Heart left ventricle (tissue), 16 donors: ENCODE measurements at regions not wholly inside any gene's neighbourhood (a gene's known extent, or its start where the extent isn't known, plus 50 kb on each side); places are given as distances from the start of the nearest gene placed in this dataset.

Experiments used
- ATAC-seq, 4 donors: fragments of 200-7000 bp; cut with Tn5 transposase; one replicate each; pipeline ENCODE4 v1.9.1; 2020 to 2022; ENCODE audit warnings: moderate library complexity in 4 of 4, mild to moderate bottlenecking in 3 of 4, moderate number of reproducible peaks in 1 of 4
- DNase-seq, 5 donors: peaks; one replicate each; pipeline ENCODE4 v3.0.0-alpha.2; 2020
- H3K27ac ChIP-seq, 12 donors: fragments of 200-600 bp; sonication (generic) in 4 of 12; one replicate each; pipeline versions ENCODE4 v1.5.0 to v1.8.0; 2016 to 2022; ENCODE audit warnings: mild to moderate bottlenecking in 2 of 12
- H3K27me3 ChIP-seq, 9 donors: fragments of 200-600 bp; sonication (generic) in 2 of 9; one replicate each; pipeline versions ENCODE4 v1.5.1 to v1.8.0; 2016 to 2022; ENCODE audit warnings: mild to moderate bottlenecking in 3 of 9
- H3K36me3 ChIP-seq, 9 donors: fragments of 200-600 bp; sonication (generic) in 2 of 9; one replicate each; pipeline versions ENCODE4 v1.5.0 to v1.8.0; 2018 to 2022; ENCODE audit warnings: mild to moderate bottlenecking in 2 of 9
- H3K4me1 ChIP-seq, 12 donors: fragments of 200-600 bp; sonication (generic) in 4 of 12; one replicate each; pipeline versions ENCODE4 v1.5.0 to v1.8.0; 2016 to 2022; ENCODE audit warnings: mild to moderate bottlenecking in 3 of 12
- H3K4me3 ChIP-seq, 12 donors: fragments of 200-600 bp; sonication (generic) in 4 of 12; one replicate each; pipeline versions ENCODE4 v1.5.0 to v1.8.0; 2017 to 2022; ENCODE audit warnings: mild to moderate bottlenecking in 9 of 12, moderate library complexity in 4 of 12
- H3K9me3 ChIP-seq, 12 donors: fragments of 200-600 bp; sonication (generic) in 4 of 12; one replicate each; pipeline versions ENCODE4 v1.5.0 to v1.8.0; 2016 to 2022; ENCODE audit warnings: mild to moderate bottlenecking in 1 of 12
- CTCF ChIP-seq, 12 donors: fragments of 200-600 bp; sonication (generic) in 4 of 12; IDR thresholded peaks; one replicate each; pipeline versions ENCODE4 v1.5.0 to v1.8.0; 2018 to 2022; ENCODE audit warnings: antibody characterized with exemption in 12 of 12, mild to moderate bottlenecking in 5 of 12
- POLR2A ChIP-seq, 2 donors: fragments of 450-650 bp; IDR thresholded peaks; one replicate each; pipeline ENCODE4 v1.6.1; 2017; ENCODE audit warnings: antibody characterized with exemption in 2 of 2, mild to moderate bottlenecking in 2 of 2, moderate library complexity in 2 of 2
- WGBS, 4 donors: extraction: QIAGEN DNeasy Blood & Tissue Kit in 2 of 4; methylation state at CpG; one replicate each; pipeline versions ENCODE4 v1.1.5 to v1.1.7; 2013 to 2018; 5-methylcytosine and 5-hydroxymethylcytosine counted together
- intact Hi-C, 10 donors: fragments of 100-400 bp; cut with DNase I; formaldehyde crosslinking; loops; one replicate each; pipeline versions ENCODE4 v1.11.1 to v1.14.2; 2022
- donor health status: ischemic (EF 13 %, LVEDD 7.1; RV severe dilation, severe dysfunction).
- donor health status: healthy with polysubstance abuse.
- donor health status: DM: no; HTN: yes; CAD: no.
- donor health status: DM: no; HTN: no; CAD: no.
- donor health status: ischemic (EF 25% LVEDD 6.9; RV normal size, moderate dysfunction).
- donor health status: ischemic (EF 25% LVEDD 5.7; RV mildly dilated, moderate dysfunction).
- donor health status: healthy.
- donor health status: DM: yes; HTN: yes; CAD: no.
- donor health status: ischemic (EF 35%, LVEDD 5.7; RV mildly dilated, moderate dysfunction).
- donor health status: nonischemic (EF 11% LVEDD 7.7; RV severe dilation, severe dysfunction).
- donor health status: DM: yes; HTN: yes; CAD: no.
- donor health status: PGD.
- donor health status: ischemic (EF 29% LVEDD 5.4; RV normal size, mild dysfunction).
- donor health status: nonischemic (EF 23%, LVEDD 6.1; RV moderate dilation, normal function).

- intact Hi-C loops, result no loop called here
- H3K4me3 ChIP-seq, result no peak overlapping the region
- ATAC-seq, result no peak
- H3K4me1 ChIP-seq, result peaks cover 0 to 15% (median 0%) of the 10 kb centered on the region in 12 donors
- no peaks in the 10 kb centered on the region for H3K27me3 ChIP-seq
- H3K27ac ChIP-seq, result no peak overlapping the region
- WGBS, 4 donors, result 74 to 90% (median 89%) methylated on average over 3 of the region's 3 CpGs
- peaks cover 0 to 3% (median 0%) of the 10 kb centered on the region in 12 donors for H3K9me3 ChIP-seq
- no peaks in the 10 kb centered on the region for H3K36me3 ChIP-seq
- DNase-seq, result no peak
- TF ChIP-seq CTCF (IDR thresholded peaks at IDR 0.05), result no peak
- TF ChIP-seq POLR2A (IDR thresholded peaks at IDR 0.05), result no peak
Observed at GRCh38 chr1:168374566-168374965, 93.9 kb downstream of the TBX19 start.

- Histone ChIP-seq H3K4me1 (peaks cover 0 to 15% (median 0%) of the 10 kb centered on the region in 12 donors), H3K27ac (no peak overlapping the region), H3K9me3 (no peaks in the 10 kb centered on the region), H3K4me3 (no peak overlapping the region), H3K36me3 (no peaks in the 10 kb centered on the region), H3K27me3 (no peaks in the 10 kb centered on the region)
- WGBS, 4 donors, result 69 to 80% (median 75%) methylated on average over 5 of the region's 5 CpGs
- no peak for TF ChIP-seq CTCF (IDR thresholded peaks at IDR 0.05)
- DNase-seq, result peak in 1 of 5 donors; percentile 51
- ATAC-seq, result peak in 1 of 4 donors; percentile 72
- intact Hi-C loops, result no loop called here
Observed at GRCh38 chr1:168373869-168374268, 93.2 kb downstream of the TBX19 start.

- 29 to 44% (median 35%) methylated on average over 5 to 7 of the region's 7 CpGs for WGBS, 4 donors
- intact Hi-C loops, result no loop called here
- no peaks in the 10 kb centered on the region for H3K27me3 ChIP-seq
- no peak overlapping the region for H3K4me3 ChIP-seq
- H3K4me1 ChIP-seq, result peaks cover 0 to 15% (median 0%) of the 10 kb centered on the region in 12 donors
- H3K27ac ChIP-seq, result peak overlapping the region in 1 of 12 donors; percentile 5
- DNase-seq, result peak in 2 of 5 donors; percentile 28 to 33
- no peak for TF ChIP-seq CTCF (IDR thresholded peaks at IDR 0.05)
- TF ChIP-seq POLR2A (IDR thresholded peaks at IDR 0.05), result no peak
- no peaks in the 10 kb centered on the region for H3K9me3 ChIP-seq
- ATAC-seq, result peak in 3 of 4 donors; percentile 10 to 54 (median 42)
- no peaks in the 10 kb centered on the region for H3K36me3 ChIP-seq
Observed at GRCh38 chr1:168372861-168373371, 92.2 kb downstream of the TBX19 start.

- ATAC-seq (no peak), DNase-seq (no peak)
- Histone ChIP-seq H3K27ac (peak overlapping the region in 1 of 12 donors; percentile 5), H3K4me3 (no peak overlapping the region), H3K4me1 (peaks cover 0 to 15% (median 0%) of the 10 kb centered on the region in 12 donors), H3K36me3 (no peaks in the 10 kb centered on the region), H3K27me3 (no peaks in the 10 kb centered on the region), H3K9me3 (no peaks in the 10 kb centered on the region)
- WGBS, 4 donors, result 42 to 63% (median 52%) methylated on average over 4 of the region's 4 CpGs
- intact Hi-C loops, result no loop called here
- TF ChIP-seq POLR2A (IDR thresholded peaks at IDR 0.05), result no peak
- TF ChIP-seq CTCF (IDR thresholded peaks at IDR 0.05), result no peak
Observed at GRCh38 chr1:168372307-168372706, 91.6 kb downstream of the TBX19 start.
